Left cardiac atrium (tissue), 4 donors: ENCODE measurements at regions not wholly inside any gene's neighbourhood (a gene's known extent, or its start where the extent isn't known, plus 50 kb on each side); places are given as distances from the start of the nearest gene placed in this dataset.

ENCODE experiments used
- ATAC-seq, 2 donors: fragments of 200-7000 bp; cut with Tn5 transposase; one replicate each; pipeline ENCODE4 v1.9.1; 2020; ENCODE audit warnings: mild to moderate bottlenecking in 2 of 2, moderate library complexity in 2 of 2
- DNase-seq: peaks from one replicate; pipeline ENCODE4 v3.0.0-alpha.2; 2020
- intact Hi-C, 2 donors: fragments of 100-400 bp; cut with DNase I; formaldehyde crosslinking; loops; one replicate each; pipeline versions ENCODE4 v1.14.1 to v1.15.1; 2022 to 2023
- donor health status: DM: no; HTN: yes; CAD: no.
- donor health status: DM: no; HTN: yes; CAD: no; lungs with severe emphysema.
- donor health status: DM: yes; HTN: yes; CAD: no.
- donor health status: Dilated cardiomyopathy.

DNA sequence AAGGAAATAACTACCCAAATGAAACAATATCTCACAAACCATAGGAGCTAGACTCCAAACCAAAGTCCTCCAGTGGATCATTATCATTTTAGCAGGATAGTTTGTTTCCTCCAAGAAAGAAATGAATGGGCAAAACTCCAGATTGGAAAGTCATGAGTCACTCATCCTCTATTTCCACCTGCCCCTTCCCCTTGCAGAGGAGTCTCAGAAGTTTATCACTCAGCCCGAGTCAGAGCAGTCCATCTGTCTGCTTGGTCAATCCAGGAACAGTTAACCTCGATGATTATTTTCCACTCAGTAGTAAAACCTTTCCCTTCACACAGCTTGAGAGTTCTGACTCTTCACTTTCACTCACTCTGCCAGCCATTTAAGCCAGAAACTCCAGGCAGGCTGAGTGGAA, 462.2 kb downstream of the BCL11A start:
- no peak for ATAC-seq
- DNase-seq, result no peak
- intact Hi-C loops, result no loop called here

DNA sequence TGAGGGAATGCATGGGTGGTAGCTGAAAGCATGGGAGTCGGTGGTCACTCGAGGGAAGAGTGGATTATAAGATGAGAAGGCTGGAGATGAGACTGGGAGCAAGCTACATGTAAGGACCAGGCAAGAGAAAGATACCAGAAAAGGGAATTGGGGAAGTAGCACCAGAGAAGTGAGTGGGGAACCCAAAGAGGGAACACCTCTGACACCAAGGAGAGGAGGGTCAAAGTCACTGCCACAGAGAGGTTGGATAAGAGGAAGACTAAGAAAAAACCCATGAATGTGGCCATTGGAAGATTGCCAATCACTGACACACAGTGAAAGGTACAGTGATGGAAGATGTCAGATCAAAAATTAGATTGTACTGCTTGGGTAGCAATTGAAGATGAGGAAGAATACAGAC, 473.9 kb downstream of the BCL11A start:
- DNase-seq (no peak), ATAC-seq (no peak)
- intact Hi-C loops, result no loop called here

DNA sequence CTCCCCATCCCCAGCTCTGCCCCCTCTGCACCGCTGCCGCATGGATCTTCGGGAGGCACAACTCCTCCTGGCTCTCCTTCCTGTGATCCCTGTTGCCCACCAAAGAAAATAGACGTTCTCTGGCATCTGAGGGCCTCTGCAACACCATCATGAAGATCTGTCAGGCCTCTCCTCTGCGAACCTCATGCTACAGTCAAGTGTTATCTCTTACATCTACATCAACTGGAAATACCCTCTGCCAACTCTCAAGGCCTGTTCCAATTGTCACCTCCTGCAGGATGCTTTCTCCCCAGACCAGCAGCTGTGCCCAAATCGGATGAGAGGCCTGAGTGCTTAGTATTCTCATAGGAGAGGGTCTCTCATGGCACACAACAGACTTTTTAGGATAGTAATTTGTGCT, 478.4 kb downstream of the BCL11A start:
- intact Hi-C loops, result no loop called here

DNA sequence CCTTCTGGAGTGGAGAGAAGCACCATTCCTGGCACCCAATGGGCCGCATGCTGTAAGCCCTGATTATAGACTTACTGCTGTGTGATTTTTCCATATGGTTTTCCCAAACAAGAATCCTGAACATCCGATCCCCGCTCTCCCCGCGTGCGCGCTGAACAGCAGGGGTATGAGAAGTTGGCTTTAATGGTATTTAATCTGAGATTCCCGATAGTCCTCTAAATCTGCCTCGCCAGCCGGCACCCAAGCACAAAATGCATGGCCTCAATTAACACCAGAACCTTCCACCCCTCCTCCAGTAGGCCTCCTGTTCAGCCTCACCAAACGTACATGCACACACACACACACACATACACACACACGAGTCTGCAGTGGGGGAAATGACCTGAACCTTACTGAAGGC, 480.3 kb downstream of the BCL11A start:
- DNase-seq, result no peak
- no peak for ATAC-seq
- intact Hi-C loops, result no loop called here

More for the DNA sequence above, 478.4 kb downstream of the BCL11A start:
- ATAC-seq (no peak), DNase-seq (no peak)

DNA sequence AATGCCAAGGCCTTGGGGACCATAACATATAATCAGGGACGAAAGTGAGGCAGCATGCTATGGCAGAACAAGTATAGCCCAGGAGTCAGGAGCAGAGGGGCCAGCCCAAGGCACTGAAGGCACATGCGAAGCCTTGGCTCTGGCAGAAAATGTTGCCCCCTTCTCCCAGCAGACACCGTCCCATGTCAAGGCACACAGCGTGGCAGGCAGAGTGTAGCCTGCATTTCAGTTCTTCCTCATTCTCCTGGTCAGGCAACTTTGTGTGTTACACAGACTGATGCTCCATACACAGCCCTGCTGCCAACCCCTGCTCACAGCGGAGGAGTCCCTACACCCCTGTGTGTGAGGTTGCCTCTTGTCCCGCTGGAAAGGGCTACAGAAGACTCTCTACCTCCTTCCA, 480.8 kb downstream of the BCL11A start:
- DNase-seq (no peak), ATAC-seq (no peak)
- intact Hi-C loops, result no loop called here

DNA sequence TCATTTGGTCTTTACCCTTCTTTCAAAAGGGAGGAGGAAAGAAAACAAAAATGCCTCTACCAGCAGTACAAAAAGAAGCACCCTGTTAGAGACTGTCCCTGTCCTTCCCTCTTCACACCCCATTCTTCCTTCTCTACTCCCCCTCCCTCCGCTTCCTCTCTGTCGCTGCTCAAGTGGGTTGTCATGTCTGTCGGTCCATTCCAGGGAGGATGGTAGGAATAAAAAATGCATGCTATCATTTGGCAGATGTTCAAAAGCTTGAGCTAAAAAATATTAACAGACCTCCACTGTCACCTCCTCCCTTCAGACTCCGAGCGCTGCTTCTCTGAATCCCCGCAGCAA, 482.0 kb downstream of the BCL11A start:
- intact Hi-C loops, result no loop called here
- DNase-seq (no peak), ATAC-seq (no peak)

DNA sequence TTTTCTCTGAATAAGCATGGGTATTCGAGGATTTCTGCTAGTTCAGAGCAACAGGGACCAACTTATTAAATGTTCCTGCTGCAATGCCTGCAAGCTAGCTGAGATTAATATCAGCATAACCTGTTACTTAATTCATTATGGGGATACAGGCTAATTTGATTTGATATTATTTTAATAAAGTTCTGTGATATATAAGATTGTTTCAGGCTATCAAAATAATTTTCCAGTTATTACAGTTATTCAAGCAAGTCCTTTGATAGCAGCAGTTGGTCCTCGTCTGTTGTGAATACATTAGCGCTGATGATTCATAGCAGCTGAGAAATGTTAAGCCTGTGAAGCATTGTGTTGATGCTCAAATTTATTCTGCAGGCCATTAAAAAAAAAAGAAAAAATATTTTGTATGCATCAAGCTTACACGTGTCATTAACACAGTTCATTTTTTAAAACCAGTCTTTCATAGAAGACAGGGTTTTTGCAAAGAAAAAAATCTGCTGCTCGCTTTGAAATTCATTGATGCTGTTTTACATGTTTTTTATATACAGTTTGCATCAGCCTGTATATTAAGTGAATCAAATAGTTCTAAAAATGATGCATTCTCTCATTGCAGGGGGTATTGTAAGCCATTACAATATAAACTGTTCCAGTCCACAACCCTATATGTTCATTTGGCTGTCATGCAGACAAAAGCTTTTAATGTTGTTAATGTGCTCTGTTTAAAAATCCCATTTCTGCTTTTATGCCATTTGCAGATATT, 482.5 kb downstream of the BCL11A start:
- intact Hi-C loops, result no loop called here
- no peak for ATAC-seq

DNA sequence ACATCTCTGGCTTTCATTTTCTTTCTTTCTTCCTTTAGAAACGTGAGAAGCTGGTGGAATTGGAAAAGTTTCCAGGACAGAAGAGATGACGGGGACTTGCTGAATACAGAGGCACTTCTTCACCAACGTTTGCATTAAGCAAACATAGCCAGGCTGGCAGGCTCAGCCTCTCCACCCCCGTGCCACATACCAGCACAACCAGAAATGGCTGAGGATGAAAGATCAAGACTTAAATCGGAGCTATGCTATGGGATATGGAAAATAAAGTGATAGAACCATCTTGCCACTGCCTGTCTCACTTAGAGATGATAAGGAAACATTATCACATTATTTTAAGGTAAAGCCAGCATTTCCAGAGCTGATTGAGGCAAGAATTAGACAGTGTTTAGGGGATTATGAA, 483.3 kb downstream of the BCL11A start:
- ATAC-seq, result no peak

More for the DNA sequence above, 482.5 kb downstream of the BCL11A start:
- DNase-seq, result no peak

DNA sequence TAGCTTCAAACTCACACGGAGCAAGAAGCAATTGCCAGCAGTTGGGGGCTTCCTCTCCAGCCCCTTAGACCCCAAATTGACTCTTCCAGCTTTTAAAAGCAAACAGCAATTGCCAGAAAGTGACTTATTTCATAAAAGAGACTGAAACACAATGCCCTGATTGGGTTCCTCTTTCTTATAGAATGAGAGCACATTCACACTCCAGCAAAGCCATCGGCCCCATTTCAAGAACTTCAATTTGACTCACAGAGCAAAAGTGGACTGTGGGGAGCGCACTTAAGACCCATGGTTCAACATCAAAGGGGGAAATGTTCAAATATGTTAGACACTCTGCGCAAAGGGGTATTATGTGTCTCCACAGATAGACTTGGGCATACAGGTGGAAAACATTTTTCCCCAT, 484.7 kb downstream of the BCL11A start:
- intact Hi-C loops, result no loop called here
- DNase-seq (no peak), ATAC-seq (no peak)

More for the DNA sequence above, 483.3 kb downstream of the BCL11A start:
- intact Hi-C loops, result no loop called here
- DNase-seq, result no peak

DNA sequence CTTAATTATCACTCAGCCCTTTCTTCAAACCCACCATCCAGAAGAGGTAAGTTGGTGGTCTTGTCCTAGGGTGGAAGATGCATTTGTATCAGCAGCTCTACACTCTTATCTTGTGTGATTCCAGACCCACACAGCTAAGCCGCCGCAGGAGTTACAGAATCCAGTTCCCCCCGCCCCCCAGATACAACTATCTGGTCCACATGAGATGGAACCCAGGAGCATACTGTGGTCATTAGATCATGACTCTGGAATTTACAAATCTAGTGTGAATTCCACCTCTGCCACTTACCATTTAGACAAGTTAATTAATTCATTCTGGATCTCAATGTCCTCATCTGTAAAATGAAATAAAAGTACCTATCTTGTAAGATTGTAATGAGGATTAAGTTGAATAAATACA, 486.4 kb downstream of the BCL11A start:
- ATAC-seq (no peak), DNase-seq (no peak)
- intact Hi-C loops, result no loop called here

DNA sequence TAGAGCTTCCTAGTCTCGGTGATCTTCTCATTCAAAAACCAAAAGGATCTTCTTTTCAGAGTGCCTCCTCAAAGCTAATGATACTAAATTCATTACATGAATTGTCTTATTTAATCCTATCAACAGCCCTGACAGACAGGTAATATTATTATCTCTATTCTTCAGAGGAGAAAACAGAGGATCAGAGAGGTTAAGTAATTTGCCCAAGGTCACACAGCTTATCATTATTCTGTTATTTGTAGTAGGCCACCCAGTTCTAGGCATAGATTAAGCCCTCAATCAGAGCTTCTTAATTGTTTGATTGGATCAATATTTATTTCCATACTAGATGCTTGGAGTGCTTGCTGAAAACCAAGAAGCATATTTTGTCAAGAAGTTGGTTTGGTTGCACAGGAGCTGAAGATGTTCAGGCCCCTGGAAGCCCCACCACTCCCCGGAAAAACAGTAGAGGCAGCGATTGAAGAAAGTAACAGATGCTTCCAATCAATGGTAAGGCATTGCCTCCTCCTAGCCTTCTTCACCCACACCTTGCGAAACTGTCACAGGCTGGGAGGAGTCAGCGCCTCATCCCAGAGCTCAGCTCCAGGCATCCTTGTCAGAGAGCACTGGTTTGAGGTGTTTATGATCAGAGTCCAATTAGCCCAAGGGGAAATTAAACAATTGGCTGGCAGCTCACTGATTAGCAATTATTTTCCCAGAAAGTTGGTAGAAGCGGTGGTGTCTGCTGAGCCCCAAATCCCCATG, 487.2 kb downstream of the BCL11A start:
- DNase-seq (no peak), ATAC-seq (no peak)
- intact Hi-C loops, result no loop called here

DNA sequence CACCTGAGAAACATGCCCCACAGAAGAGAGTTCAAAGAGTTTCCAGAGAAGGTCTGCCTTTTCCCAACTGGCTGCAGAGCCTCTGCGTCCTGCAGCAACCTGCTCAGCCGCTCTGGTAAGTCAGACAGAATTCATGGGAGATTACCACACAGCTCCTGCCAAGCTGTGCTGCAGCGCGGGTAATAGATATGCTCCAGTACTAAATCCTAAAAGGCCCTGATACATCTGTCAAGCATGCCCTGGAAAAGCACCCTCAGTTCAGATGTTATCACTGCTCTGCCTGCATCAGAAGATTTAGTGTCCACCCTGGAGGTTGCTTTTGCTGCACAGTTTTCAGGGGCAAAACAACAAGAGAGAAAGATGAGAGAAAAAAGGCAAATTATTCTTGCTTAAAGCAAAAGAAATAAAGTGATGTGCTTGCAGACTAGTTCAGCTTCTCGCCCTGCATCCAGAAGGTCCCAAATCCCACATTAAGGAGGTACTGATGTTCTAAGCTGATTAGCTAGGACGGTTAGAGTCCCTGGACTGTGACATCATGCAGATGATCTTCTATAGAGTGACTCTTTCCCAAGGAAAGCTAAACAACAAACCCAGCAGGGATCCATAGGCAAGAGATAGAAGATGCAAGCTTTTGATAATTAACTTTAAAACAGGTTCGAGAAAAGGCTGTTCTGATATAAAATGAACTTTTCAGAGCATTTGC, 488.6 kb downstream of the BCL11A start:
- DNase-seq (no peak), ATAC-seq (peak in 1 of 2 donors; percentile 61)
- intact Hi-C loops, result no loop called here

DNA sequence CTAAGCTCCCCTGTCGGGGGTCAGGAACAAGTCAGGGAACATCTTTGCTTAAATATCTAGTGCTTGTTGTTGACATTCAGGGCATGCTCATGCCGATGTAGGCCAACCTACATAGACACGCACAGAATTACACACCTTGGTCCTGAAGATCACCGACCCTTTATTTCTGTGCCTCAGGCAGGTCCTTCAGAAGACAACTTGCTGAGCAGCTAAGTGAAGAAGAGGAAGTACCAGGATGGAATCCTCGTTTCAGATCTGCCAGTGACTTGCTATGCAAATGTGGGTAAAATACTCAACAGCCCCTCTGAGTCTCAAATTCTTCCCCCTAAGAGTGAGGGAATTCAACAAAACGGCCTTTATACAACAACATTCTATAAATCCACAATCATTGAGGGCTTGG, 494.7 kb downstream of the BCL11A start:
- DNase-seq (no peak), ATAC-seq (no peak)
- intact Hi-C loops, result no loop called here

DNA sequence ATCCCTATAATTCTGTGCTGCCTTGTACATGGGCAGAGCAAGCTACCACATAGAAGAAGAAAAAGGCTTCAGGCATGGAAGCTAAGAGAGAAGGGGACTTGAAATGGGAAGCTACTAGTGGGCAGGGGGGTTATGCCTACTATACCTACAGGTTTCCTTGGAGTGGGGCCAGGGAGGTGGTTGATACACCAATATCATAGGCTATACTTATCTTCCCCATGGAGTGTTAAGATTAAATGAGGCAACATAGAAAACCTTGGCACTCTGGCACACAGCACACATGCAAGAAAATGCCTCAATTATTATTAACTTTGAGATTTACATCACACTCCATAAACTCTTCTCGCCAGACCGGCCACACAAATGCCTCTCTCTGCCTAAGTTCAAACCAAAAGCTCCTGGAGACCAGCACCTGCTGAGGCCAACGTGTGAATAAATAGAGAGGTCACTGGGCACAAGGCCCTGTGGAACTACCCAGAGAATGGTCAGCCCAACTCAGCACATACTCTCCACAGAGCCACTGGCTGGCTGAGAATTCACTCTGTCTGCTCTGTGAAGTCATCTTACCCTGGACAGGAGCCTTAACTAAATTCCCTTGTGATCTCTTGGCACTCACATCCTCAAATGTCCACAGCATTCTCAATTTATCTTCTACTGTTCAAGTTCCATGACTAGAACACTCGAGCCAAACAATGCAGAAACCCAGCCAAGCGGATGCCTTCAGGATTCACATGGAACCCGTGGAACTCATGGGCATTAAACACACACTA, 498.7 kb downstream of the BCL11A start:
- ATAC-seq (peak; percentile 93 to 97), DNase-seq (peak; percentile 41)
- intact Hi-C loops, result no loop called here

DNA sequence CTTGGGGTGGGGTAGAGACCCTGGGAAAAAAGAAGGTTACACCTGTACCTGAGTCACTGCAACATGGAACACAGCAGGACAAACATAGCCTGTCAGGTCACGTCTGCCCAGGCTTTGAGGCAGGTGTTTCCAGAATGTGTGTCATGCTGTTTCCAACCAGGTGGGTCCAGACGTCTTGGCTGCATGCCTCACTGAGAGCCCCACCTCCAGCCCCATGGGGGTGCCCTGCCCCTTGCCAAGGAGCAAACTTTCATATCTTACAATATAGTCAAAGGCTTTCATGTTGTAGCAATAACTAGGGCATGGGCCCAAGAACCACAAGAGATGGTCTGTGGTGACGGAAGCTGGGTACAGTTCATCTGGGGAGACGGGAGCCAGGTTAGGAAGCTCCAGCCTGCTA, 499.7 kb downstream of the BCL11A start:
- ATAC-seq (no peak), DNase-seq (no peak)

DNA sequence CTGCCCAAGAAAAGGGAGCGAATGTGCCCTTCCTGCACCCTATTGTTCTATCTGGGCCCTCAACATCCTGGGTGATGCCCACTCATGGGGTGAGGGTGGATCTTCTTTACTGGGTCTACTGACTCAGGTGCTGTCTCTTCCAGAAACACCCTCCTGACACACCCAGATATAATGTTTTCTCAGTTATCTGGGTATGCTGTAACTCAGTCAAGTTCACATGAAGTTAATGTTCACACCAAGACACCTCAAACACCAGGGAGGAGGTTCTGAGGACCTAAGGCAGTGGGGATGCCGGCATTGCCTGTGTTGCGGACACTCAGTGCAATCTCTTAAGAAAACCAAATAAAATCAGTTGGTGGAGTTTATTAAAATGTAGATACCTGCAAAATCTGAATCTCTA, 500.9 kb downstream of the BCL11A start:
- DNase-seq (no peak), ATAC-seq (no peak)
- intact Hi-C loops, result no loop called here

More for the DNA sequence above, 499.7 kb downstream of the BCL11A start:
- intact Hi-C loops, result no loop called here

DNA sequence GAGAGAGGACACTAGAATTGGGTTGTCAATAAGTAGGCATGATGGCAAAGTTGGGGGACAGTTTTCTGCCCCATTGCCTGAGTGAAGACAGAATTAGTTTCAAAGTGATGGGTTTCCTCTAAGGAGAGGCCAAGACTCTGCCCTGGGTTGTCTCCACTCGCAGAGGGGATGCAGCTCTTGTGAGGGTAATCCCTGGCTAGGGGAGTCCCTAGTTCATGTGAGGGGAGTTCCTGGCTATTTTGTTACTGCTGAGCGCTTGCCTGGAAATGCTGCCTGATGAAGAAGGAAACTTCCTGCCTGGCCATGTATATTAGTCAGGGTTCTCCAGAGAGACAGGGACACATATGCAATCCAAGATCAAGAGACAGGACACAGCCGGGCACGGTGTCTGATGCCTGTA, 501.5 kb downstream of the BCL11A start:
- DNase-seq (no peak), ATAC-seq (no peak)
- intact Hi-C loops, result no loop called here

DNA sequence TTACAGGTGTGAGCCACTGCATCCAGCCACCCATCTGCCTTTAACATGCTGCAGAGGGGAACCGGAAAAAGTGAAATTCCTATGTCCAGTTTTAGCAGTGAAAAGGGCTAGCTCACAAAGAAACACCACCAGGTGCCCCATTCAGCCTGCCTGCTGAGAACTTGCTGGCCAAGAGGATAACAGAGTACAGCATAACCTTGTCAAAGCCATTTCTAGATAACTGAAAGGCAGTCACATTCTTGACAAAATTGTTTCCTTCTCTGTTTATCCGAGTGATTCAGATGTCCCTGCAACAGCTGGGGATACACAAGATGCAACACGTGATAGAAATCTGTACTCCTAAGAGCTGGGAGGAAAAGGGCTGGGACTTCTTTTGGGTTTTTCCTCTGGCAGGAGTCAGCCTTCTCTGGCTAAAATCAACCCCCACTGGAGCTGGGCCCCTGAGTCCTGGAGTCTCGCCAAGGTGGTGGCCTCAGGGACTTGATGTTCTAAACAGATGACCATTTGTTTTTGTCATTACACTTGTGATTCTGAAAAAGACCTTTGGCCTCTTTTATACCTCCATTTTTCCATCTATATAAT, 505.4 kb downstream of the BCL11A start:
- ATAC-seq, result peak; percentile 23 to 73
- intact Hi-C loops, result no loop called here
- no peak for DNase-seq

DNA sequence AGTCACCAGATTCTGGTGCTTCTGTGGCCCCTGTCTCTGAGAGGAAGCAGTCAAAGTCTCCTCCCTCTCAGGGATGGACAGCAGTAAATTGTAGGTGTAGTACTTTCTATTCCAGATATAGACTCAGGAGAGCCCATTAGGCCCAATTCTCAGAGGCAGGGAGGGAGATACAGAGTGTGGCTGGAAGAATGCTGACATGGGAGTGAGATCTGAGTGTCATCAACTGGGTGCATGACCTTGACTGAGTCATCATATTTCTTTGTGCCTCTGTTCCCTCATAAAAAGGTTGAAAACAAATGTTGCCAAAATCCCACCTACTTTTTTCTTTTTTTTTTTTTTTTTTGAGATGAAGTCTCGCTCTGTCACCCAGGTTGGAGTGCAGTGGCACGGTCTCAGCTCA, 506.1 kb downstream of the BCL11A start:
- ATAC-seq, result peak in 1 of 2 donors; percentile 50
- DNase-seq, result no peak
- intact Hi-C loops, result no loop called here
